GM20000 (cell line): ENCODE measurements at regions not wholly inside any gene's neighbourhood (a gene's known extent, or its start where the extent isn't known, plus 50 kb on each side); places are given as distances from the start of the nearest gene placed in this dataset.

ENCODE experiments used
- DNase-seq: peaks from one replicate; pipeline ENCODE4 v3.0.0; 2012; ENCODE audit warnings: low spot score
- CTCF ChIP-seq: IDR thresholded peaks from 2 replicates; pipeline ENCODE4 v1.5.1; 2012; ENCODE audit warnings: mild to moderate bottlenecking, control low read depth; ENCODE audit errors: extremely low read depth, missing control alignments

- no peak for TF ChIP-seq CTCF
- DNase-seq = no peak
Measured at GRCh38 chr11:91822805-91823204, 401.8 kb upstream of the FAT3 start.

GRCh38 chr11:91820709-91821108 lies 403.9 kb upstream of the FAT3 start:
- no peak for DNase-seq
- no peak for TF ChIP-seq CTCF

- no peak for TF ChIP-seq CTCF
- DNase-seq = no peak
Measured at GRCh38 chr11:91819777-91820176, 404.8 kb upstream of the FAT3 start.

- no peak for TF ChIP-seq CTCF
- no peak for DNase-seq
Measured at GRCh38 chr11:91819195-91819594, 405.4 kb upstream of the FAT3 start.

- no peak for TF ChIP-seq CTCF
- no peak for DNase-seq
Measured at GRCh38 chr11:91817996-91818395, 406.6 kb upstream of the FAT3 start.

- no peak for DNase-seq
- TF ChIP-seq CTCF = no peak
Measured at GRCh38 chr11:91813263-91813662, 411.4 kb upstream of the FAT3 start.

- DNase-seq = no peak
- TF ChIP-seq CTCF = no peak
Measured at GRCh38 chr11:91810871-91811270, 413.7 kb upstream of the FAT3 start.
